ENCODE measurements at regions not wholly inside any gene's neighbourhood (a gene's known extent, or its start where the extent isn't known, plus 50 kb on each side); places are given as distances from the start of the nearest gene placed in this dataset.

DNA sequence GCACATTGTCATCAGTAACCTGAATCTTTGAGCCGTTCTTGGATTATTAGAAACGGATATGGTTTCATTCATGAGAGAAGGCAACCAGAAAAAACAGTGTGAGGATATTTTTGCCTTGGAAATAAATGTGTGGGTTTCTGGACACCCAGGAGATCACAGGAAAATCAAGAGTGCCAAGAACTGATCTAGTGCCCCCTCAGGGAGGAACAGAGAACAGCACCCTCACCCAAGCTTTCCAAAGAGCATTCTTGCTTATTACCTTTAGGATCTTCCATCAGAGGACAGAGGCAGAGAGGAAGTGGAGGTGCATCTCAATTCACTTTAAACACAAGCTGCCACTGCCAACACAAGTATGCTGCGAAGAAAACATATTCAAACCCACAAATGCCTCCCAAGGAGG is 851.5 kb upstream of the COBL start:
- TF ChIP-seq ZNF560 (tag by site-specific recombination; IDR thresholded peaks at IDR 0.05; ENCODE audit: borderline replicate concordance) (no peak), ZNF335 (tag by site-specific recombination; conservative IDR thresholded peaks at IDR 0.05) (no peak), REPIN1 (tag by site-specific recombination; IDR thresholded peaks at IDR 0.05; ENCODE audit: low read depth) (no peak), MZF1 (tag by site-specific recombination; IDR thresholded peaks at IDR 0.05; ENCODE audit: borderline replicate concordance) (no peak), ZNF549 (tag by site-specific recombination; IDR thresholded peaks at IDR 0.05) (no peak), HOXD13 (CRISPR knock-in tag; IDR thresholded peaks at IDR 0.05; ENCODE audit: borderline replicate concordance) (no peak), SP2 (tag by site-specific recombination; IDR thresholded peaks at IDR 0.05) (no peak), ZNF2 (tag by site-specific recombination; IDR thresholded peaks at IDR 0.05) (no peak)
- TF ChIP-seq, protein P1, sequence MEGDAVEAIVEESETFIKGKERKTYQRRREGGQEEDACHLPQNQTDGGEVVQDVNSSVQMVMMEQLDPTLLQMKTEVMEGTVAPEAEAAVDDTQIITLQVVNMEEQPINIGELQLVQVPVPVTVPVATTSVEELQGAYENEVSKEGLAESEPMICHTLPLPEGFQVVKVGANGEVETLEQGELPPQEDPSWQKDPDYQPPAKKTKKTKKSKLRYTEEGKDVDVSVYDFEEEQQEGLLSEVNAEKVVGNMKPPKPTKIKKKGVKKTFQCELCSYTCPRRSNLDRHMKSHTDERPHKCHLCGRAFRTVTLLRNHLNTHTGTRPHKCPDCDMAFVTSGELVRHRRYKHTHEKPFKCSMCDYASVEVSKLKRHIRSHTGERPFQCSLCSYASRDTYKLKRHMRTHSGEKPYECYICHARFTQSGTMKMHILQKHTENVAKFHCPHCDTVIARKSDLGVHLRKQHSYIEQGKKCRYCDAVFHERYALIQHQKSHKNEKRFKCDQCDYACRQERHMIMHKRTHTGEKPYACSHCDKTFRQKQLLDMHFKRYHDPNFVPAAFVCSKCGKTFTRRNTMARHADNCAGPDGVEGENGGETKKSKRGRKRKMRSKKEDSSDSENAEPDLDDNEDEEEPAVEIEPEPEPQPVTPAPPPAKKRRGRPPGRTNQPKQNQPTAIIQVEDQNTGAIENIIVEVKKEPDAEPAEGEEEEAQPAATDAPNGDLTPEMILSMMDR (tag by site-specific recombination; IDR thresholded peaks at IDR 0.05): no peak
- TF ChIP-seq, protein P2, sequence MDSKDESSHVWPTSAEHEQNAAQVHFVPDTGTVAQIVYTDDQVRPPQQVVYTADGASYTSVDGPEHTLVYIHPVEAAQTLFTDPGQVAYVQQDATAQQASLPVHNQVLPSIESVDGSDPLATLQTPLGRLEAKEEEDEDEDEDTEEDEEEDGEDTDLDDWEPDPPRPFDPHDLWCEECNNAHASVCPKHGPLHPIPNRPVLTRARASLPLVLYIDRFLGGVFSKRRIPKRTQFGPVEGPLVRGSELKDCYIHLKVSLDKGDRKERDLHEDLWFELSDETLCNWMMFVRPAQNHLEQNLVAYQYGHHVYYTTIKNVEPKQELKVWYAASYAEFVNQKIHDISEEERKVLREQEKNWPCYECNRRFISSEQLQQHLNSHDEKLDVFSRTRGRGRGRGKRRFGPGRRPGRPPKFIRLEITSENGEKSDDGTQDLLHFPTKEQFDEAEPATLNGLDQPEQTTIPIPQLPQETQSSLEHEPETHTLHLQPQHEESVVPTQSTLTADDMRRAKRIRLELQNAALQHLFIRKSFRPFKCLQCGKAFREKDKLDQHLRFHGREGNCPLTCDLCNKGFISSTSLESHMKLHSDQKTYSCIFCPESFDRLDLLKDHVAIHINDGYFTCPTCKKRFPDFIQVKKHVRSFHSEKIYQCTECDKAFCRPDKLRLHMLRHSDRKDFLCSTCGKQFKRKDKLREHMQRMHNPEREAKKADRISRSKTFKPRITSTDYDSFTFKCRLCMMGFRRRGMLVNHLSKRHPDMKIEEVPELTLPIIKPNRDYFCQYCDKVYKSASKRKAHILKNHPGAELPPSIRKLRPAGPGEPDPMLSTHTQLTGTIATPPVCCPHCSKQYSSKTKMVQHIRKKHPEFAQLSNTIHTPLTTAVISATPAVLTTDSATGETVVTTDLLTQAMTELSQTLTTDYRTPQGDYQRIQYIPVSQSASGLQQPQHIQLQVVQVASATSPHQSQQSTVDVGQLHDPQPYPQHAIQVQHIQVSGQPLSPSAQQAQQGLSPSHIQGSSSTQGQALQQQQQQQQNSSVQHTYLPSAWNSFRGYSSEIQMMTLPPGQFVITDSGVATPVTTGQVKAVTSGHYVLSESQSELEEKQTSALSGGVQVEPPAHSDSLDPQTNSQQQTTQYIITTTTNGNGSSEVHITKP (tag by site-specific recombination; IDR thresholded peaks at IDR 0.05): no peak

Measured in HEK293 (cell line).